ENCODE measurements at regions not wholly inside any gene's neighbourhood (a gene's known extent, or its start where the extent isn't known, plus 50 kb on each side); places are given as distances from the start of the nearest gene placed in this dataset.

DNA sequence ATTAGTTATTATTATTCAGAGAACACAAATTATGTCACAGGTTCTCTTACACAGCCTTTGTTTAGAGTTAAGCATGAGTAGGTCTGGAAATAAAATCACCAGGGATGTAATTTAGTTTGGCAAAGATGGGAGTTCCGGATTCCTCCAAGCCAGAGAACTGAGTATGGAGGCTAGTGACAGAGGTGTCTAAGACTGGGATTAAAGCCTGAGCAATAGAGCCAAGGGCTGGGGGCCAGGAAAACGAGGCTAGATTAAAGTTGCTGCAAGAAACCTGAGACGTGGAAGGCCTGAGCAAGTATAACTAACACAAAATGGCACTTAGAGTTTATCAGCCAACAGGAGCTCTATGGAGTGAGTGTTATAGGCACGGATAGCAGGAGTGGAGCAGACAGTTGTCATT lies 381.6 kb downstream of the SRGAP2C start:
- no peak for ATAC-seq (ENCODE audit: low read depth)
- no peak overlapping the region for H2AK9ac ChIP-seq (replicated peaks; ENCODE audit: low read depth, low read length, poor library complexity)
- no peak overlapping the region for H4K8ac ChIP-seq (ENCODE audit: low read depth in 2 of 2, low read length in 2 of 2)
- no peaks in the 10 kb centered on the region for H3K9me3 ChIP-seq (ENCODE audit: control insufficient read depth, insufficient read depth, low read length)
- no peak overlapping the region for H2BK120ac ChIP-seq (ENCODE audit: low read depth, low read length)
- H3K27me3 ChIP-seq (ENCODE audit: control insufficient read depth, insufficient read depth, low read length): no peaks in the 10 kb centered on the region
- no CpG with 5 or more reads among the region's 4 CpGs for WGBS, 2 experiments (ENCODE audit: extremely low coverage in 2 of 2, insufficient read length in 1 of 2)
- H4K91ac ChIP-seq (ENCODE audit: insufficient read depth, low read depth, low read length): no peak overlapping the region
- H3K36me3 ChIP-seq (ENCODE audit: control insufficient read depth, insufficient read depth, low read length): no peaks in the 10 kb centered on the region
- H2AFZ ChIP-seq (replicated peaks; ENCODE audit: low read length, poor library complexity): no peak overlapping the region
- no peak overlapping the region for H3K18ac ChIP-seq (ENCODE audit: low read depth, low read length)
- no TSS peak for BruUV-seq (replicated peaks)
- no peak overlapping the region for H3K4ac ChIP-seq (ENCODE audit: low read depth, low read length)
- H4K20me1 ChIP-seq (ENCODE audit: insufficient read depth, low read length): no peaks in the 10 kb centered on the region
- no peaks in the 10 kb centered on the region for H3K9me1 ChIP-seq (ENCODE audit: insufficient read depth, low read length)
- H2BK20ac ChIP-seq (ENCODE audit: low read depth, low read length): no peak overlapping the region
- no peak overlapping the region for H3K27ac ChIP-seq (ENCODE audit: insufficient read depth, low read length)
- intact Hi-C loops (cut with micrococcal nuclease): loop anchor here (10.0 kb wide), 1 partner anchor 122 kb away; no protein-coding TSS in a partner anchor
- H2AK5ac ChIP-seq (ENCODE audit: low read depth, low read length): no peak overlapping the region
- in situ Hi-C loops (cut with MboI; ENCODE audit: low sequenced_read_pairs): no loop called here
- dilution Hi-C loops (cut with HindIII; ENCODE audit: low sequenced_read_pairs, unreplicated experiment): no loop called here
- no peak for DNase-seq
- TF ChIP-seq BHLHE40 (IDR thresholded peaks at IDR 0.05; ENCODE audit: low read depth, low read length) (no peak), RCOR1 (IDR thresholded peaks at IDR 0.05; ENCODE audit: insufficient replicate concordance, low read length) (no peak), CEBPB (IDR thresholded peaks at IDR 0.05; ENCODE audit: low read depth, low read length) (no peak), POLR2A (IDR thresholded peaks at IDR 0.05; ENCODE audit: low read depth, low read length) (no peak), CHD1 (IDR thresholded peaks at IDR 0.05; ENCODE audit: low read depth, low read length) (no peak), MXI1 (IDR thresholded peaks at IDR 0.05; ENCODE audit: borderline replicate concordance, low read depth, low read length) (no peak), FOS (IDR thresholded peaks at IDR 0.05; ENCODE audit: low read depth, low read length) (no peak), SMC3 (IDR thresholded peaks at IDR 0.05; ENCODE audit: low read depth, low read length) (no peak), RAD21 (IDR thresholded peaks at IDR 0.05; ENCODE audit: low read length) (no peak), RFX5 (IDR thresholded peaks at IDR 0.05; ENCODE audit: low read depth, low read length) (no peak), NFE2L2 (IDR thresholded peaks at IDR 0.05; ENCODE audit: low read depth, low read length) (no peak), MAFK (IDR thresholded peaks at IDR 0.05; ENCODE audit: low read depth, low read length) (no peak), MAZ (IDR thresholded peaks at IDR 0.05; ENCODE audit: borderline replicate concordance, low read depth, low read length) (no peak)
- TF ChIP-seq, protein P1, sequence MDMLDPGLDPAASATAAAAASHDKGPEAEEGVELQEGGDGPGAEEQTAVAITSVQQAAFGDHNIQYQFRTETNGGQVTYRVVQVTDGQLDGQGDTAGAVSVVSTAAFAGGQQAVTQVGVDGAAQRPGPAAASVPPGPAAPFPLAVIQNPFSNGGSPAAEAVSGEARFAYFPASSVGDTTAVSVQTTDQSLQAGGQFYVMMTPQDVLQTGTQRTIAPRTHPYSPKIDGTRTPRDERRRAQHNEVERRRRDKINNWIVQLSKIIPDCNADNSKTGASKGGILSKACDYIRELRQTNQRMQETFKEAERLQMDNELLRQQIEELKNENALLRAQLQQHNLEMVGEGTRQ (IDR thresholded peaks at IDR 0.05; ENCODE audit: low read depth, low read length): no peak
- TF ChIP-seq, protein P2, sequence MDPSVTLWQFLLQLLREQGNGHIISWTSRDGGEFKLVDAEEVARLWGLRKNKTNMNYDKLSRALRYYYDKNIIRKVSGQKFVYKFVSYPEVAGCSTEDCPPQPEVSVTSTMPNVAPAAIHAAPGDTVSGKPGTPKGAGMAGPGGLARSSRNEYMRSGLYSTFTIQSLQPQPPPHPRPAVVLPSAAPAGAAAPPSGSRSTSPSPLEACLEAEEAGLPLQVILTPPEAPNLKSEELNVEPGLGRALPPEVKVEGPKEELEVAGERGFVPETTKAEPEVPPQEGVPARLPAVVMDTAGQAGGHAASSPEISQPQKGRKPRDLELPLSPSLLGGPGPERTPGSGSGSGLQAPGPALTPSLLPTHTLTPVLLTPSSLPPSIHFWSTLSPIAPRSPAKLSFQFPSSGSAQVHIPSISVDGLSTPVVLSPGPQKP (IDR thresholded peaks at IDR 0.05; ENCODE audit: borderline replicate concordance, low read depth, low read length): no peak
- TF ChIP-seq, protein P3, sequence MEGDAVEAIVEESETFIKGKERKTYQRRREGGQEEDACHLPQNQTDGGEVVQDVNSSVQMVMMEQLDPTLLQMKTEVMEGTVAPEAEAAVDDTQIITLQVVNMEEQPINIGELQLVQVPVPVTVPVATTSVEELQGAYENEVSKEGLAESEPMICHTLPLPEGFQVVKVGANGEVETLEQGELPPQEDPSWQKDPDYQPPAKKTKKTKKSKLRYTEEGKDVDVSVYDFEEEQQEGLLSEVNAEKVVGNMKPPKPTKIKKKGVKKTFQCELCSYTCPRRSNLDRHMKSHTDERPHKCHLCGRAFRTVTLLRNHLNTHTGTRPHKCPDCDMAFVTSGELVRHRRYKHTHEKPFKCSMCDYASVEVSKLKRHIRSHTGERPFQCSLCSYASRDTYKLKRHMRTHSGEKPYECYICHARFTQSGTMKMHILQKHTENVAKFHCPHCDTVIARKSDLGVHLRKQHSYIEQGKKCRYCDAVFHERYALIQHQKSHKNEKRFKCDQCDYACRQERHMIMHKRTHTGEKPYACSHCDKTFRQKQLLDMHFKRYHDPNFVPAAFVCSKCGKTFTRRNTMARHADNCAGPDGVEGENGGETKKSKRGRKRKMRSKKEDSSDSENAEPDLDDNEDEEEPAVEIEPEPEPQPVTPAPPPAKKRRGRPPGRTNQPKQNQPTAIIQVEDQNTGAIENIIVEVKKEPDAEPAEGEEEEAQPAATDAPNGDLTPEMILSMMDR (conservative IDR thresholded peaks at IDR 0.05; ENCODE audit: low read depth, low read length): no peak
- H2BK15ac ChIP-seq (ENCODE audit: low read depth, low read length): no peak overlapping the region
- H3K14ac ChIP-seq (replicated peaks; ENCODE audit: low read depth, low read length): no peak overlapping the region
- H3K4me2 ChIP-seq (ENCODE audit: low read depth, low read length): no peak overlapping the region
- CTCF ChIA-PET: no interaction called here
- no peak overlapping the region for H3K23ac ChIP-seq (ENCODE audit: low read depth, low read length)
- no peak overlapping the region for H3K4me3 ChIP-seq (ENCODE audit: insufficient read depth, low read depth, low read length)
- no peak overlapping the region for H4K5ac ChIP-seq (ENCODE audit: low read depth, low read length)
- no peak overlapping the region for H2BK5ac ChIP-seq (ENCODE audit: low read depth, low read length, poor library complexity, severe bottlenecking)
- POLR2A ChIA-PET (ENCODE audit: unreplicated experiment): no interaction called here
- H3K56ac ChIP-seq (ENCODE audit: extremely low read depth, insufficient read depth, low read length): no peak overlapping the region
- no peak overlapping the region for H3K9ac ChIP-seq (ENCODE audit: low read depth, low read length)
- no peaks in the 10 kb centered on the region for H3K79me1 ChIP-seq (ENCODE audit: low read depth in 1 of 2, low read length in 2 of 2)
- no peaks in the 10 kb centered on the region for H3K4me1 ChIP-seq (ENCODE audit: control insufficient read depth, insufficient read depth, low read length)
